H1 (cell line): ENCODE measurements at regions not wholly inside any gene's neighbourhood (a gene's known extent, or its start where the extent isn't known, plus 50 kb on each side); places are given as distances from the start of the nearest gene placed in this dataset.

Experiments used
- CTCF ChIA-PET: fragments of 300-600 bp; sonication (Branson Sonifier 250); formaldehyde crosslinking; loops from one replicate; lab custom pipeline; 2021; ENCODE audit not compliant: partially characterized antibody; lab: Charles Lee
- POLR2A ChIA-PET: fragments of 300-600 bp; sonication (Branson Sonifier 250); formaldehyde crosslinking; loops from one replicate; lab custom pipeline; 2021; ENCODE audit warnings: inconsistent platforms; ENCODE audit not compliant: partially characterized antibody; lab: Charles Lee
- DNase-seq, 2 experiments: peaks; one replicate each; pipeline versions ENCODE4 v3.0.0 to v3.0.0-alpha.2; 2010 to 2022; ENCODE audit warnings: low spot score in 2 of 2, low read depth in 1 of 2, mixed read lengths in 1 of 2
- FAIRE-seq: peaks from 2 replicates; lab custom pipeline; 2011; peaks lifted over from hg19 to GRCh38; lab: Jason Lieb, UNC
- H2AFZ ChIP-seq: 2 replicates; pipeline ENCODE4 v1.8.1; 2012; ENCODE audit warnings: low read length, inconsistent platforms
- H2AK5ac ChIP-seq: 2 replicates; pipeline ENCODE4 v1.6.1; 2013; ENCODE audit warnings: low read depth, low read length
- H2BK120ac ChIP-seq: replicated peaks from 2 replicates; pipeline ENCODE3; 2013; ENCODE audit warnings: low read depth, low read length, inconsistent platforms
- H2BK12ac ChIP-seq: 2 replicates; pipeline ENCODE4 v1.6.1; 2013; ENCODE audit warnings: low read depth, low read length
- H2BK15ac ChIP-seq: 2 replicates; pipeline ENCODE4 v1.6.1; 2013; ENCODE audit warnings: low read length
- H2BK20ac ChIP-seq: 2 replicates; pipeline ENCODE4 v1.6.1; 2013; ENCODE audit warnings: low read length
- H2BK5ac ChIP-seq: 2 replicates; pipeline ENCODE4 v1.6.1; 2013; ENCODE audit warnings: low read depth, low read length
- H3K14ac ChIP-seq: 2 replicates; pipeline ENCODE4 v1.6.1; 2013; ENCODE audit warnings: inconsistent platforms; ENCODE audit not compliant: insufficient read length
- H3K18ac ChIP-seq: 2 replicates; pipeline ENCODE4 v1.6.1; 2013; ENCODE audit warnings: low read length; ENCODE audit errors: extremely low read depth
- H3K23ac ChIP-seq: 2 replicates; pipeline ENCODE4 v1.6.1; 2013; ENCODE audit warnings: inconsistent platforms; ENCODE audit not compliant: insufficient read length
- H3K23me2 ChIP-seq: 2 replicates; pipeline ENCODE4 v1.6.1; 2013; ENCODE audit warnings: low read depth, low read length
- H3K27ac ChIP-seq: 2 replicates; pipeline ENCODE4 v1.6.1; 2011; ENCODE audit warnings: low read depth, low read length, inconsistent platforms
- H3K27me3 ChIP-seq, 4 experiments: replicated peaks in 1 of 4; 1 replicate in 1 of 4; 2 replicates in 3 of 4; pipeline versions ENCODE4 v1.6.1 to v1.8.1; 2011 to 2013; ENCODE audit warnings: low read length in 3 of 4, mild to moderate bottlenecking in 3 of 4, inconsistent platforms in 2 of 4, mixed read lengths in 2 of 4, moderate library complexity in 1 of 4; ENCODE audit not compliant: control insufficient read depth in 3 of 4, insufficient read depth in 3 of 4; ENCODE audit errors: extremely low read depth in 1 of 4
- H3K36me3 ChIP-seq, 4 experiments: 2 replicates each; pipeline versions ENCODE4 v1.6.1 to v1.8.1; 2011 to 2013; ENCODE audit warnings: mild to moderate bottlenecking in 4 of 4, low read length in 3 of 4, moderate library complexity in 2 of 4, control low read depth in 1 of 4, inconsistent platforms in 1 of 4; ENCODE audit not compliant: insufficient read depth in 4 of 4, control insufficient read depth in 2 of 4
- H3K4ac ChIP-seq: replicated peaks from 2 replicates; pipeline ENCODE3; 2013; ENCODE audit warnings: low read length, low read depth, mixed read lengths, inconsistent platforms; ENCODE audit not compliant: insufficient read length
- H3K4me1 ChIP-seq, 4 experiments: replicated peaks in 1 of 4; 1 replicate in 1 of 4; 2 replicates in 3 of 4; pipeline versions ENCODE4 v1.6.1 to v1.8.1; 2011 to 2013; ENCODE audit warnings: low read length in 3 of 4, inconsistent platforms in 2 of 4, mixed read lengths in 1 of 4; ENCODE audit not compliant: insufficient read depth in 4 of 4, control insufficient read depth in 3 of 4
- H3K4me2 ChIP-seq, 2 experiments: 2 replicates each; pipeline versions ENCODE4 v1.6.1 to v1.8.1; 2011 to 2013; ENCODE audit warnings: low read depth in 2 of 2, low read length in 2 of 2, control low read depth in 1 of 2, inconsistent platforms in 1 of 2, mild to moderate bottlenecking in 1 of 2; ENCODE audit not compliant: insufficient read depth in 1 of 2
- H3K4me3 ChIP-seq, 4 experiments: fragments of 200-600, 300-600 bp in 1 of 4; sonication (generic), shearing (Covaris generic), sonication (Bioruptor Twin) in 1 of 4; 2 replicates each; pipeline versions ENCODE4 v1.5.1 to v1.8.1; 2011 to 2016; ENCODE audit warnings: low read length in 4 of 4, low read depth in 3 of 4, control low read depth in 2 of 4, inconsistent platforms in 2 of 4, mild to moderate bottlenecking in 2 of 4, mixed read lengths in 1 of 4, moderate library complexity in 1 of 4; ENCODE audit not compliant: insufficient read depth in 2 of 4; ENCODE audit errors: extremely low read depth in 1 of 4
- H3K56ac ChIP-seq: replicated peaks from 2 replicates; pipeline ENCODE3; 2013; ENCODE audit warnings: low read depth, mild to moderate bottlenecking, mixed read lengths, low read length, inconsistent platforms; ENCODE audit not compliant: insufficient read length
- H3K79me1 ChIP-seq: 2 replicates; pipeline ENCODE4 v1.6.1; 2013; ENCODE audit warnings: low read depth, low read length, control low read depth
- H3K79me2 ChIP-seq, 2 experiments: 2 replicates each; pipeline versions ENCODE4 v1.6.1 to v1.8.1; 2012 to 2013; ENCODE audit warnings: low read length in 2 of 2, mild to moderate bottlenecking in 2 of 2, inconsistent platforms in 1 of 2; ENCODE audit not compliant: insufficient read depth in 2 of 2, control insufficient read depth in 1 of 2
- H3K9ac ChIP-seq, 4 experiments: replicated peaks in 1 of 4; 1 replicate in 1 of 4; 2 replicates in 3 of 4; pipeline versions ENCODE4 v1.6.1 to v1.8.1; 2011 to 2013; ENCODE audit warnings: low read depth in 3 of 4, low read length in 3 of 4, control low read depth in 2 of 4, mild to moderate bottlenecking in 2 of 4, moderate library complexity in 2 of 4, inconsistent platforms in 1 of 4; ENCODE audit errors: extremely low read depth in 1 of 4
- H3K9me3 ChIP-seq, 2 experiments: 2 replicates each; pipeline versions ENCODE4 v1.6.1 to v1.8.1; 2012 to 2013; ENCODE audit warnings: mild to moderate bottlenecking in 2 of 2, moderate library complexity in 2 of 2, control low read depth in 1 of 2, inconsistent platforms in 1 of 2, low read depth in 1 of 2, low read length in 1 of 2, mixed read lengths in 1 of 2; ENCODE audit not compliant: insufficient read depth in 2 of 2
- H4K20me1 ChIP-seq, 2 experiments: replicated peaks in 1 of 2; 2 replicates each; pipeline versions ENCODE3 to v1.8.1; 2011 to 2013; ENCODE audit warnings: inconsistent platforms in 2 of 2, low read length in 2 of 2, mild to moderate bottlenecking in 1 of 2; ENCODE audit not compliant: insufficient read depth in 2 of 2, control insufficient read depth in 1 of 2
- H4K5ac ChIP-seq: 2 replicates; pipeline ENCODE4 v1.6.1; 2013; ENCODE audit warnings: low read length, low read depth, mixed read lengths, inconsistent platforms; ENCODE audit not compliant: insufficient read length
- H4K8ac ChIP-seq: 2 replicates; pipeline ENCODE4 v1.8.0; 2013; ENCODE audit warnings: mild to moderate bottlenecking, moderate library complexity, low read length, inconsistent platforms; ENCODE audit not compliant: insufficient read depth; ENCODE audit errors: extremely low read depth
- H4K91ac ChIP-seq: replicated peaks from 2 replicates; pipeline ENCODE3; 2013; ENCODE audit warnings: low read length, mixed read lengths, inconsistent platforms; ENCODE audit not compliant: insufficient read length
- ASH2L ChIP-seq: fragments of 200-600, 300-600 bp; sonication (generic); IDR thresholded peaks from one replicate; pipeline ENCODE4 v1.7.1; 2017; ENCODE audit warnings: low read length
- CEBPB ChIP-seq: IDR thresholded peaks from 2 replicates; pipeline ENCODE4 v1.6.1; 2012; ENCODE audit warnings: low read depth, low read length
- CTCF ChIP-seq, 3 experiments: IDR thresholded peaks; 1 replicate in 2 of 3; 2 replicates in 1 of 3; pipeline versions ENCODE4 v1.5.1 to v1.6.1; 2011; ENCODE audit warnings: low read length in 3 of 3, mild to moderate bottlenecking in 3 of 3, inconsistent platforms in 2 of 3, low read depth in 1 of 3, moderate library complexity in 1 of 3; ENCODE audit not compliant: insufficient read depth in 1 of 3; ENCODE audit errors: control extremely low read depth in 1 of 3
- EGR1 ChIP-seq: IDR thresholded peaks from 2 replicates; pipeline ENCODE4 v1.6.1; 2011; ENCODE audit warnings: low read depth, low read length, borderline replicate concordance
- GTF2F1 ChIP-seq: IDR thresholded peaks from 2 replicates; pipeline ENCODE4 v1.6.1; 2012; ENCODE audit warnings: low read depth, low read length, improper control_type of control experiment, borderline replicate concordance
- JUND ChIP-seq: IDR thresholded peaks from 2 replicates; pipeline ENCODE4 v1.6.1; 2011; ENCODE audit warnings: mild to moderate bottlenecking, improper control_type of control experiment, low read length
- MAFK ChIP-seq: IDR thresholded peaks from 2 replicates; pipeline ENCODE4 v1.6.1; 2012; ENCODE audit warnings: low read depth, mild to moderate bottlenecking, improper control_type of control experiment, low read length
- RAD21 ChIP-seq, 2 experiments: IDR thresholded peaks in 1 of 2; conservative IDR thresholded peaks in 1 of 2; 2 replicates each; pipeline ENCODE4 v1.6.1; 2011; ENCODE audit warnings: low read depth in 2 of 2, low read length in 2 of 2, improper control_type of control experiment in 1 of 2, inconsistent platforms in 1 of 2, mild to moderate bottlenecking in 1 of 2, moderate library complexity in 1 of 2
- SIRT6 ChIP-seq: IDR thresholded peaks from one replicate; pipeline ENCODE4 v1.7.1; 2012; ENCODE audit warnings: low read length, inconsistent platforms
- SRF ChIP-seq: IDR thresholded peaks from 2 replicates; pipeline ENCODE4 v1.6.1; 2011; ENCODE audit warnings: mild to moderate bottlenecking, low read depth, low read length, moderate library complexity
- YY1 ChIP-seq: IDR thresholded peaks from 2 replicates; pipeline ENCODE4 v1.6.1; 2011; ENCODE audit warnings: low read depth, mild to moderate bottlenecking, low read length
- WGBS, 2 experiments: shearing (Covaris generic) in 1 of 2; methylation state at CpG; one replicate each; pipeline versions ENCODE4 v1.1.6 to v1.1.7; 2013 to 2015; ENCODE audit warnings: low lambda C conversion rate in 2 of 2, mixed read lengths in 2 of 2, inconsistent platforms in 1 of 2, low coverage in 1 of 2, missing lambda C conversion rate in 1 of 2; ENCODE audit not compliant: insufficient replicate concordance in 2 of 2, insufficient coverage in 1 of 2, insufficient read length in 1 of 2; ENCODE audit errors: extremely low coverage in 1 of 2, missing lambda C conversion rate in 1 of 2; 5-methylcytosine and 5-hydroxymethylcytosine counted together

GRCh38 chr13:107830804-107831203, 384.5 kb downstream of the LIG4 start:
- no peaks in the 10 kb centered on the region for H3K9me3 ChIP-seq
- H4K91ac ChIP-seq, result no peak overlapping the region
- H2AFZ ChIP-seq, result no peak overlapping the region
- no peak overlapping the region for H2BK15ac ChIP-seq
- no peaks in the 10 kb centered on the region for H3K79me1 ChIP-seq
- H3K4me2 ChIP-seq, result no peak overlapping the region
- H3K23me2 ChIP-seq, result no peaks in the 10 kb centered on the region; the same call in 1 of the 2 replicates
- POLR2A ChIA-PET, result no interaction called here
- TF ChIP-seq SIRT6, result no peak
- no peak for TF ChIP-seq GTF2F1
- no peak for TF ChIP-seq RAD21 (IDR thresholded peaks at IDR 0.05 in 1 of 2, conservative IDR thresholded peaks at IDR 0.05 in 1 of 2; ENCODE audit: low read depth in 2 of 2, low read length in 2 of 2)
- TF ChIP-seq EGR1, result no peak
- TF ChIP-seq JUND, result no peak
- TF ChIP-seq CEBPB, result no peak
- no peak for TF ChIP-seq MAFK
- no peak for TF ChIP-seq ASH2L
- no peak for TF ChIP-seq YY1
- no peak for TF ChIP-seq CTCF (IDR thresholded peaks at IDR 0.05; ENCODE audit: control extremely low read depth in 1 of 3, insufficient read depth in 1 of 3, low read depth in 1 of 3, low read length in 3 of 3)
- TF ChIP-seq SRF, result no peak
- H3K4me3 ChIP-seq, result no peak overlapping the region
- no peaks in the 10 kb centered on the region for H3K27me3 ChIP-seq
- H4K20me1 ChIP-seq, result no peaks in the 10 kb centered on the region
- no peak overlapping the region for H2BK12ac ChIP-seq
- H2BK20ac ChIP-seq, result no peak overlapping the region
- no peak overlapping the region for H3K56ac ChIP-seq
- no peak overlapping the region for H3K18ac ChIP-seq
- H3K27ac ChIP-seq, result no peak overlapping the region
- no peak overlapping the region for H2AK5ac ChIP-seq
- whole genome bisulfite sequencing, 2 experiments, result 96% methylated on average over 3 of the region's 3 CpGs; no CpG with 5 or more reads in 1 of the 2 experiments
- H4K8ac ChIP-seq, result no peak overlapping the region
- FAIRE-seq (no peak), DNase-seq (no peak)
- CTCF ChIA-PET, result no interaction called here
- H3K9ac ChIP-seq, result no peak overlapping the region
- H3K4ac ChIP-seq, result no peak overlapping the region
- H3K79me2 ChIP-seq, result no peaks in the 10 kb centered on the region; a peak in 1 of 4 replicates
- H3K14ac ChIP-seq, result no peak overlapping the region
- H3K4me1 ChIP-seq, result peaks cover 0 to 9% (median 4%) of the 10 kb centered on the region in 4 experiments; a peak in 3 of 7 replicates
- H2BK120ac ChIP-seq, result no peak overlapping the region
- H4K5ac ChIP-seq, result no peak overlapping the region
- H3K36me3 ChIP-seq, result no peaks in the 10 kb centered on the region; a peak in 1 of 8 replicates
- no peak overlapping the region for H2BK5ac ChIP-seq
- H3K23ac ChIP-seq, result no peak overlapping the region
